VCaP (cell line): ENCODE measurements at regions not wholly inside any gene's neighbourhood (a gene's known extent, or its start where the extent isn't known, plus 50 kb on each side); places are given as distances from the start of the nearest gene placed in this dataset.
A peak's percentile ranks its signal among the peaks of the same experiment; 100 is the strongest.

Experiments used
- H3K27ac ChIP-seq: fragments of 450-650 bp; 2 replicates; pipeline ENCODE4 v1.5.1; 2017
- TF ChIP-seq, protein P1 (sequence below): fragments of 450-650 bp; conservative IDR thresholded peaks from 2 replicates; pipeline ENCODE4 v1.5.1; 2017; ENCODE audit warnings: mild to moderate bottlenecking, moderate library complexity

DNA sequence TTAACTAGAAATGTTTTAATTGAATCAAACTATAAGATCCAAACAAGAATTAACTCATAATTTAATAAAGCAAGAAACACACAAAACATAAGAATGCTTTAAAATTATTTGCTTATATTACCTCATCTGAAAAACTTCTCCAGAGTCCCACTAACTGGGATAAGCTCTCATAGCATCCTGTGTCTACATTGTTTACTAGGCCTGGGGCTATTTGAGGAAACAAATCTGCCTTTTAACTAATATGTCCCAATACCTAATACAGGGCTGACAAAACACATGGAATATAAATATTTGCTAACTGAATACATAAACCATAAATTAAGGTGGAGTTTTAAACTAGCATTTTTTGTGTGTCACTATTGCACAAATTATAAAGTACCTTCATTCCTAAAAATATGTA is 1399.8 kb upstream of the SLC10A2 start:
- no peak overlapping the region for H3K27ac ChIP-seq
- TF ChIP-seq, protein P1, sequence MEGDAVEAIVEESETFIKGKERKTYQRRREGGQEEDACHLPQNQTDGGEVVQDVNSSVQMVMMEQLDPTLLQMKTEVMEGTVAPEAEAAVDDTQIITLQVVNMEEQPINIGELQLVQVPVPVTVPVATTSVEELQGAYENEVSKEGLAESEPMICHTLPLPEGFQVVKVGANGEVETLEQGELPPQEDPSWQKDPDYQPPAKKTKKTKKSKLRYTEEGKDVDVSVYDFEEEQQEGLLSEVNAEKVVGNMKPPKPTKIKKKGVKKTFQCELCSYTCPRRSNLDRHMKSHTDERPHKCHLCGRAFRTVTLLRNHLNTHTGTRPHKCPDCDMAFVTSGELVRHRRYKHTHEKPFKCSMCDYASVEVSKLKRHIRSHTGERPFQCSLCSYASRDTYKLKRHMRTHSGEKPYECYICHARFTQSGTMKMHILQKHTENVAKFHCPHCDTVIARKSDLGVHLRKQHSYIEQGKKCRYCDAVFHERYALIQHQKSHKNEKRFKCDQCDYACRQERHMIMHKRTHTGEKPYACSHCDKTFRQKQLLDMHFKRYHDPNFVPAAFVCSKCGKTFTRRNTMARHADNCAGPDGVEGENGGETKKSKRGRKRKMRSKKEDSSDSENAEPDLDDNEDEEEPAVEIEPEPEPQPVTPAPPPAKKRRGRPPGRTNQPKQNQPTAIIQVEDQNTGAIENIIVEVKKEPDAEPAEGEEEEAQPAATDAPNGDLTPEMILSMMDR = no peak

DNA sequence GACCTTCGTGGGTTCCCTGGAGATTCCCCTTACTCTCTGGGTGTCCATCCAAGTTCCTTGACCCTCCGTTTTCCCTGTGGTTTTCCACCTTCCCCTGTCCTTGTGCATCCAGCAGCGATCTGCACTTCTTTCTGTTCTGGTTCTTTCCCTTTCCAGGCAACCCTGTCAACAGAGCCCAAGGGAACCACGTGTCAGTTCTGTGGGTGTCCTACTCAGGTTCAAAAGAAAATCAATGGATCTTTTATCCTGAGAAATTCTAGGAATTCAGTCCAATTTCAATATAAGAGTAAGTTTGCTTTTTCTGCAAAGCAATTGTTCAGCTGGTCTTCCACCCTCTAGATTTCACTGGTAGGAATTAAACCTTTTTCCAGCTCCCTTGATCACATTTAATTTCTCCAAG is 1394.8 kb upstream of the SLC10A2 start:
- H3K27ac ChIP-seq = no peak overlapping the region
- TF ChIP-seq, protein P1 = no peak

- TF ChIP-seq, protein P1 = no peak
- H3K27ac ChIP-seq = no peak overlapping the region
Observed at GRCh38 chr13:104460554-104460953, 1394.3 kb upstream of the SLC10A2 start.

GRCh38 chr13:104450006-104450405 is 1383.8 kb upstream of the SLC10A2 start:
- TF ChIP-seq, protein P1 = no peak
- no peak overlapping the region for H3K27ac ChIP-seq

- H3K27ac ChIP-seq = no peak overlapping the region
- TF ChIP-seq, protein P1 = no peak
Observed at GRCh38 chr13:104447348-104447747, 1381.1 kb upstream of the SLC10A2 start.

GRCh38 chr13:104442536-104442935 is 1376.3 kb upstream of the SLC10A2 start:
- H3K27ac ChIP-seq = no peak overlapping the region
- TF ChIP-seq, protein P1 = no peak

DNA sequence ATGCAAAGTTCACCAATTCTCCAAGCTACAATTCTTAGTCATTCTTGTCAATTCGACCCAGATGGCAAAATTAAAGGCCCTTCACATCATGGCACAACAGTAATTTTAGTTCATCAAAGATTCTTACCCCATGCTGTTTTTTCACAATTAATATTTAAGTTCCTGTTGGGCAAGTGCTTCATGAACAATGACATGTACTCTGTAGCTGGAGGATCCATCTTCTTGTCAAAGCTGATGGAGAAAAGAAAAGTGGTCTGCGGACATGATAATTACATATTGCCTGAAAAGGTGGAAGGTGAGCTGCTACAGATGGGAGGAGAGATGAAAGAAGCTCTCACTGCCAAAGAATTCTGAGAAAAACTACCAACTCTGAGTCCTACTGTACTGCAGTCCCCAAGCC is 1370.3 kb upstream of the SLC10A2 start:
- TF ChIP-seq, protein P1 = no peak
- peak overlapping the region; percentile 14; the same call in 1 of the 2 replicates for H3K27ac ChIP-seq

DNA sequence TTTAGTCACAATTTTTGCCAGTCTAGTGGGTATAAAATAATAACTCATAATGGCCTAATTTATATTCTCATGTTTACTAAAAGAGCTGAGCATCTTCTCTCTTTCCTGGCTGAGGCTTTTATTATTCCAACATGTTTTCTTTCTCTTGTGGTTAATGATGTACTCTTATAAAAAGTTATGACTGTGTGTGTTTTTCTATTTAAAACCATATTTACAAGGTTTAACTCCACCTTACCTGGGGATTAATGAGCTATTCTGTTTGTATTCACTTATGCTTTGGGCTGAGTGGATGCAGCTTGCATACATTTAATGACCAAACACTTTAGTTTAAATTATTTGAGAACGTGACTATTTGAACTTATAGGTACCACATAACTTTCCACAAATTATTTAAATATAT is 1365.7 kb upstream of the SLC10A2 start:
- TF ChIP-seq, protein P1 = no peak
- H3K27ac ChIP-seq = peak overlapping the region; percentile 49
